Left renal cortex interstitium (tissue), 4 donors: ENCODE measurements at regions not wholly inside any gene's neighbourhood (a gene's known extent, or its start where the extent isn't known, plus 50 kb on each side); places are given as distances from the start of the nearest gene placed in this dataset.

Source experiments
- DNase-seq, 4 donors: peaks; one replicate each; pipeline ENCODE4 v3.0.0-alpha.2; 2013; ENCODE audit warnings: low read depth in 4 of 4, low spot score in 2 of 4, missing footprints in 1 of 4

DNA sequence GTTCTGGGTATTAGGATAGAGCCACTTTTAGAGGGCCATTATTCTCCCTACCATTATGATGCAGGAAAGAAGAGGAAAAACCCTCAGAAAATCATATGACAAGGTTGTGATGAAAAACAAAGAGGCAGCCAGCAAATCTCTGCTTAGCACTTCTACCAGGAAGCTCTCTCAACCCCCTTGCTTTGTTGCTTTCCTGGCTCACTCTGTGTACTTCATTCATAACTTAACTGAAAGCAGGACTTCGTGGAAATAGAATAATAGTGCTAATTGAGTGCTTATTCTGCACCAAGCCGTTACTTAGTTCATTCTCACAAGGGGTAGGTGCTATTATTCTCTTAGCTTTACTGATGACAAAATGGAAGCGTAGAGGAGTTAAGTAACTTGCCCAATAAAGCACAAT is 354.1 kb downstream of the HRH4 start:
- DNase-seq: no peak

- DNase-seq: no peak
These were observed 356.7 kb downstream of the HRH4 start for GRCh38 chr18:24817150-24817549.

- DNase-seq: no peak
These were observed 357.3 kb downstream of the HRH4 start for GRCh38 chr18:24817587-24818371.

DNA sequence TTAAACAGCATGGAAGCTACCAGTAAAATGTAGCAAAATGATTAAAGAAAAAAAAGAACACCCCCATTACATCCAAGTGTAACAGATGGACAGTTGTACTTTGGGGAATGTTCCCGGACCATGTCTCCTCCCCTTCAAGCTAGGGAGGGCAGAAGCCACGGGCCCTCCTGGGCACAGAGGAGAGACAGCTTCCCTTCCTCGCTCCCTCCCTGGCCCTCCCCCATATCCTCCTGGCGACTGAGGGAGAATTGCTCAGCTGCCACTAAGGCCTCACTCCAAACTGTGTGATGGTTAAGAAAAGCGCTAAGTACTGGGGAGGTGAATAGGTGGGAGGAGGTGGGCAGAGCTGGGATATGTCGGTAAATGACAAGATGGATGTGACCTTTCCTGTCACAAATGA is 358.0 kb downstream of the HRH4 start:
- DNase-seq: no peak

GRCh38 chr18:24819141-24819890 is 358.9 kb downstream of the HRH4 start:
- DNase-seq: no peak

GRCh38 chr18:24825397-24825796 is 365.0 kb downstream of the HRH4 start:
- DNase-seq: no peak

GRCh38 chr18:24826605-24827004 is 366.2 kb downstream of the HRH4 start:
- no peak for DNase-seq

DNA sequence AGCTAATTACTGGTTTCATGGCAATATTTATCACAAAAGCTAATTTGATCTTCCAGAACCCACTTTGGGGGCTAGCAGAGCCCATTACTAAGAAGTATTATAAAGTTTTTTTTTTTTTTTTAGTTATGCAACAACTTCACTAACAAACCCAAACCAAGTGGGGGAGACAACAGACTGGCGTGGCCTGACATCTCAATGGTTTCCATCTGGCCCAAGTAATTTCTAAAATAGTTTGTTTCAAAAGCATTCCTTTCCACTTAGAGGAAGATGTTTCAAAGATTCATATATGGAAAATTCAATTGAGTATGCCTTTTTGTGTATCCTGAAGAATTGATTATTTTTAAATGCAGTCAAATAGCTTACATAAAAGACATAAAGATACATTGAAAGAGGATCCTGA is 367.1 kb downstream of the HRH4 start:
- no peak for DNase-seq

- DNase-seq: no peak
These were observed 370.6 kb downstream of the HRH4 start for GRCh38 chr18:24831081-24831480.

GRCh38 chr18:24831871-24832665 is 371.6 kb downstream of the HRH4 start:
- DNase-seq: peak in 3 of 4 donors; percentile 52 to 80 (median 68)

DNA sequence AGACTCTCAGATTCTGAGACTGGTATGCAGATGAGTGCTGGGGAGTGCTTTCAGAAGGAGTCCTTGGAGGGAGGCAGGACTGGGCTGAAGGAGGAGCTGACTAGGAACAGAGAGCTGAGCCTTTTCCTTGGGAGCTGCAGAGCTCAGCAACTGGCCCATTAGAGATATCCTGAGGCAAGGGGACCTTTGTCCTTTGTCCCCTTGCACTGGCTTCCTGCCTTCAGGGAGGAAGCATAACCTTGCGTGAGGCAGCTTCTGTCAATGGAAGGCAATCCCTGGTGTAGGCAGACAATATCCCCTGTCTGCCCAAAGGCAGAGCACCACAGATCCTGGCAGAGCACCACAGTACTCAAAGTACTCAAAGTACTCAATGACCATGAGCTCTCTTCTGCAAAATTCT is 375.3 kb downstream of the HRH4 start:
- DNase-seq: no peak

- DNase-seq: peak in 2 of 4 donors; percentile 41 to 60
These were observed 376.6 kb downstream of the HRH4 start for GRCh38 chr18:24837066-24837465.

GRCh38 chr18:24840051-24840450 is 379.6 kb downstream of the HRH4 start:
- DNase-seq: no peak

- no peak for DNase-seq
These were observed 380.2 kb downstream of the HRH4 start for GRCh38 chr18:24840640-24841039.

GRCh38 chr18:24841536-24841935 is 381.1 kb downstream of the HRH4 start:
- no peak for DNase-seq

- DNase-seq: no peak
These were observed 382.7 kb downstream of the HRH4 start for GRCh38 chr18:24843123-24843522.

DNA sequence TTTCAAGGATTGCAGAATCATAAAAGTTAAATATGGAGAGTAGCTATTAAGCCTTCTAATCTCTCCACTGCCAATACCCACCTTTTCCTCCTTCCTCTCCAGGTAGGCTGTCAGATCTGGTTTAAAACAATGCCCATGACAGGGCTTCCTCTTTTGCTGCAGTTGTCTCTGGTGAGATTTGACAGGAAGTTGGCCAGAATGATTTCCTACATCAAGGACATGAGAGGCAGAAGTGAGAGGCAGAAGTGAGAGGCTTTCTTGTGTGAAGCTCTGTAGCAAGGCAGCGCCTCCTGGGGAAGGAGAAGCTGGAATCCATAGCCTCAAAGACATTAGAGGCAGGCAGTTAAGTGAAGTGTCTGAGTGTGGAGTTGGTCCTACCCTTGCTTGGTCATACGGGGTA is 385.7 kb downstream of the HRH4 start:
- no peak for DNase-seq

- DNase-seq: no peak
These were observed 390.1 kb downstream of the HRH4 start for GRCh38 chr18:24850532-24850931.

GRCh38 chr18:24853076-24853475 is 392.6 kb downstream of the HRH4 start:
- DNase-seq: no peak

GRCh38 chr18:24860978-24861680 is 400.7 kb downstream of the HRH4 start:
- no peak for DNase-seq
